KMS-11 (cell line): ENCODE measurements at regions not wholly inside any gene's neighbourhood (a gene's known extent, or its start where the extent isn't known, plus 50 kb on each side); places are given as distances from the start of the nearest gene placed in this dataset.

ENCODE experiments used
- H2AFZ ChIP-seq: fragments of 200-600 bp; sonication (generic); 2 replicates; pipeline ENCODE4 v1.6.1; 2016; ENCODE audit warnings: antibody characterized with exemption, mixed run types, low read depth
- H3K27ac ChIP-seq: fragments of 200-600 bp; sonication (generic); 2 replicates; pipeline ENCODE4 v1.6.1; 2016; ENCODE audit warnings: mild to moderate bottlenecking, mixed run types
- H3K27me3 ChIP-seq: fragments of 200-600 bp; sonication (generic); 2 replicates; pipeline ENCODE4 v1.6.1; 2017; ENCODE audit warnings: mild to moderate bottlenecking, low read depth, mixed run types, moderate library complexity; ENCODE audit not compliant: insufficient read depth
- H3K36me3 ChIP-seq: fragments of 200-600 bp; sonication (generic); 2 replicates; pipeline ENCODE4 v1.6.1; 2017; ENCODE audit warnings: mild to moderate bottlenecking, mixed run types; ENCODE audit not compliant: insufficient read depth
- H3K4me1 ChIP-seq: fragments of 200-600 bp; sonication (generic); 2 replicates; pipeline ENCODE4 v1.6.1; 2016; ENCODE audit warnings: mild to moderate bottlenecking, low read depth, mixed run types; ENCODE audit not compliant: poor library complexity, severe bottlenecking
- H3K4me2 ChIP-seq: fragments of 200-600 bp; sonication (generic); 2 replicates; pipeline ENCODE4 v1.7.0; 2016; ENCODE audit warnings: mild to moderate bottlenecking, mixed run types
- H3K4me3 ChIP-seq: fragments of 200-600 bp; sonication (generic); IDR thresholded peaks from 2 replicates; pipeline ENCODE4 v1.6.1; 2017; ENCODE audit warnings: low read depth, low read length, mixed read lengths; ENCODE audit not compliant: insufficient read depth
- H3K79me2 ChIP-seq: fragments of 200-600 bp; sonication (generic); 2 replicates; pipeline ENCODE4 v1.6.1; 2016; ENCODE audit warnings: low read depth, mixed run types; ENCODE audit not compliant: insufficient read depth
- H3K9ac ChIP-seq: fragments of 200-600 bp; sonication (generic); 2 replicates; pipeline ENCODE4 v1.6.1; 2016; ENCODE audit warnings: mild to moderate bottlenecking, mixed run types
- H4K20me1 ChIP-seq: fragments of 200-600 bp; sonication (generic); 2 replicates; pipeline ENCODE4 v1.6.1; 2016; ENCODE audit warnings: mild to moderate bottlenecking, mixed run types; ENCODE audit not compliant: insufficient read depth
- CTCF ChIP-seq: fragments of 200-600 bp; sonication (generic); conservative IDR thresholded peaks from 2 replicates; pipeline ENCODE4 v1.6.1; 2017; ENCODE audit warnings: low read depth, mild to moderate bottlenecking, antibody characterized with exemption, low read length, moderate library complexity, mixed read lengths

- Histone ChIP-seq H3K36me3 (no peaks in the 10 kb centered on the region), H3K9ac (no peak overlapping the region), H3K27ac (no peak overlapping the region), H3K4me3 (no peak overlapping the region), H3K4me1 (no peaks in the 10 kb centered on the region), H3K79me2 (no peaks in the 10 kb centered on the region), H3K27me3 (no peaks in the 10 kb centered on the region), H4K20me1 (no peaks in the 10 kb centered on the region), H2AFZ (no peak overlapping the region), H3K4me2 (no peak overlapping the region)
- TF ChIP-seq CTCF: no peak
These were observed 103.9 kb downstream of the CRPPA start for GRCh38 chr7:16317406-16317805.

- Histone ChIP-seq H3K9ac (no peak overlapping the region), H4K20me1 (no peaks in the 10 kb centered on the region), H3K4me3 (no peak overlapping the region), H3K4me1 (no peaks in the 10 kb centered on the region), H2AFZ (no peak overlapping the region), H3K4me2 (no peak overlapping the region), H3K27ac (no peak overlapping the region), H3K79me2 (no peaks in the 10 kb centered on the region), H3K27me3 (no peaks in the 10 kb centered on the region), H3K36me3 (no peaks in the 10 kb centered on the region)
- no peak for TF ChIP-seq CTCF
These were observed 106.1 kb downstream of the CRPPA start for GRCh38 chr7:16315280-16315679.

DNA sequence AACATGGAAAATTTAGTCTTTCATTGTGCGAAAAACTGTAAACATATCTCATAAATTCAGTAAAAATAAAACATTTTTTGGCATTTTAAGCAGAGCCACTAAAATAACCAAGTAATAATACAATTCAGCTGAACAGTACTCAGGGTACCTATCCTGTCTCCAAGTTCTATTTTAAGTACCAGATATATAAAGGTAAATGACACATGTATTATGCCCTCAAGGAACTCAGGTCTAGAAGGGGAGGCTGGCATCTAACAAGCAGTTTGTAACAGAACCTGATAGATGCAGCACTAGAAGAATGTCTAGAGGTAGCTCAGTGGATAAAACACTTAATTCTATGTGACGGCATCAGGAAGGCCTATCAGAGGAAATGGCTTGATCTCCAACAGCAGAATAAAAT, 112.2 kb downstream of the CRPPA start:
- H3K4me2 ChIP-seq: no peak overlapping the region
- H3K27ac ChIP-seq: no peak overlapping the region
- no peak for TF ChIP-seq CTCF
- H3K9ac ChIP-seq: no peak overlapping the region
- no peaks in the 10 kb centered on the region for H4K20me1 ChIP-seq
- no peak overlapping the region for H3K4me3 ChIP-seq
- H3K4me1 ChIP-seq: no peaks in the 10 kb centered on the region
- H3K27me3 ChIP-seq: no peaks in the 10 kb centered on the region
- no peak overlapping the region for H2AFZ ChIP-seq
- no peaks in the 10 kb centered on the region for H3K36me3 ChIP-seq
- no peaks in the 10 kb centered on the region for H3K79me2 ChIP-seq

GRCh38 chr7:16301291-16301690, 120.0 kb downstream of the CRPPA start:
- no peaks in the 10 kb centered on the region for H3K36me3 ChIP-seq
- TF ChIP-seq CTCF: no peak
- no peak overlapping the region for H3K9ac ChIP-seq
- no peaks in the 10 kb centered on the region for H3K4me1 ChIP-seq
- H3K27ac ChIP-seq: no peak overlapping the region
- H3K4me3 ChIP-seq: no peak overlapping the region
- no peaks in the 10 kb centered on the region for H4K20me1 ChIP-seq
- no peak overlapping the region for H2AFZ ChIP-seq
- no peaks in the 10 kb centered on the region for H3K79me2 ChIP-seq
- no peak overlapping the region for H3K4me2 ChIP-seq
- H3K27me3 ChIP-seq: no peaks in the 10 kb centered on the region
